Subcutaneous abdominal adipose tissue (tissue), 5 donors: ENCODE measurements at regions not wholly inside any gene's neighbourhood (a gene's known extent, or its start where the extent isn't known, plus 50 kb on each side); places are given as distances from the start of the nearest gene placed in this dataset.

Experiments used
- H3K27ac ChIP-seq: one replicate; pipeline ENCODE4 v1.7.0; 2013; ENCODE audit warnings: low read depth, mild to moderate bottlenecking, inconsistent platforms, low read length, moderate library complexity
- H3K27me3 ChIP-seq, 5 donors: one replicate each; pipeline ENCODE4 v1.7.0; 2013; ENCODE audit warnings: low read length in 5 of 5, inconsistent platforms in 1 of 5; ENCODE audit not compliant: control insufficient read depth in 5 of 5, insufficient read depth in 4 of 5
- H3K36me3 ChIP-seq, 5 donors: one replicate each; pipeline ENCODE4 v1.7.0; 2013; ENCODE audit warnings: low read length in 5 of 5; ENCODE audit not compliant: control insufficient read depth in 5 of 5, insufficient read depth in 5 of 5
- H3K4me1 ChIP-seq, 5 donors: one replicate each; pipeline ENCODE4 v1.7.0; 2013; ENCODE audit warnings: low read length in 5 of 5, mild to moderate bottlenecking in 3 of 5, moderate library complexity in 1 of 5; ENCODE audit not compliant: control insufficient read depth in 5 of 5, insufficient read depth in 5 of 5
- H3K4me3 ChIP-seq, 5 donors: one replicate each; pipeline ENCODE4 v1.7.0; 2013; ENCODE audit warnings: low read length in 5 of 5, low read depth in 1 of 5
- H3K9ac ChIP-seq, 5 donors: one replicate each; pipeline ENCODE4 v1.7.0; 2013; ENCODE audit warnings: low read length in 5 of 5, mild to moderate bottlenecking in 4 of 5, moderate library complexity in 3 of 5
- H3K9me3 ChIP-seq, 5 donors: one replicate each; pipeline ENCODE4 v1.7.0; 2013; ENCODE audit warnings: low read length in 5 of 5; ENCODE audit not compliant: control insufficient read depth in 5 of 5
- donor health status: healthy.
- donor health status: healthy.
- donor health status: healthy.
- donor health status: healthy.
- donor health status: healthy.

DNA sequence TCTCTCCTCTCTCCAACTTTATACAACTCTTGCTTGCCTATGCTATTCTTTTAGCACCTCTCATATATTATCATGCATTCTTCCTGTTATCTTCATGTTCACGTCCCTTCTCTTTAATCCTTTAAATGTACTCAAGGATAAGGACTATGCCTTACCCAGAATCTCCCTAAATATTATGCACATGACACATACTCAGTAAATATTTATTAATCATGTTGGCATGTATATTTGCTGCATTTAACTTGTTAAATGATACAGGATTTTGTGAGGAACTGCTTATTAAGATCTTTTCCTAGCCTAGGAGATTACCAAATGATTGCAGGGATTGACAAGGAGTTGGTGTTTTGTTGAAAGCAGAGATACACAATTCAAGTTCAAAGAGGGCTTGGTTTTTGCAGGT is 109.4 kb downstream of the RGS2 start:
- Histone ChIP-seq H3K9ac (no peak overlapping the region), H3K27ac (no peak overlapping the region), H3K4me1 (no peaks in the 10 kb centered on the region), H3K36me3 (no peaks in the 10 kb centered on the region), H3K9me3 (no peaks in the 10 kb centered on the region), H3K27me3 (no peaks in the 10 kb centered on the region), H3K4me3 (no peak overlapping the region)

DNA sequence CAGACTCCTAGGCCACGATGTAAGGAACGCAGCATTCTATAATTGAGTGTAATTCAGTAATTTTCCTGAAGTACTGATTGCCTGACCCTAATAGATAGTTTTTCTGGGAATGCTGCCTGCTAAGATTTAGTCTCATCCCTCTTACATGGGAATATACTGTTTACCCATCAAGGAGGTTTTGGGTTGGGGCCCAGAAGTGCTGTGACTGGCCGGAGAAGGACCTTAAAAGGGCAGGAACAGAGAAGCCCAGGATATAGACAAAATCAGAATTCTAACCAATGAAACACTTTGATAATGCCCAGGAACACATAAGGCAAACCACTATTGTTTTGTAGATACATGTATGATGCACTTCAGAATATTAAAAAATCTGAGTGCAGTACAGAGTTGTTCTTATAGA is 111.6 kb downstream of the RGS2 start:
- no peaks in the 10 kb centered on the region for H3K9me3 ChIP-seq
- H3K36me3 ChIP-seq = no peaks in the 10 kb centered on the region
- H3K27ac ChIP-seq = no peak overlapping the region
- H3K4me3 ChIP-seq = no peak overlapping the region
- no peaks in the 10 kb centered on the region for H3K27me3 ChIP-seq
- no peaks in the 10 kb centered on the region for H3K4me1 ChIP-seq
- no peak overlapping the region for H3K9ac ChIP-seq

DNA sequence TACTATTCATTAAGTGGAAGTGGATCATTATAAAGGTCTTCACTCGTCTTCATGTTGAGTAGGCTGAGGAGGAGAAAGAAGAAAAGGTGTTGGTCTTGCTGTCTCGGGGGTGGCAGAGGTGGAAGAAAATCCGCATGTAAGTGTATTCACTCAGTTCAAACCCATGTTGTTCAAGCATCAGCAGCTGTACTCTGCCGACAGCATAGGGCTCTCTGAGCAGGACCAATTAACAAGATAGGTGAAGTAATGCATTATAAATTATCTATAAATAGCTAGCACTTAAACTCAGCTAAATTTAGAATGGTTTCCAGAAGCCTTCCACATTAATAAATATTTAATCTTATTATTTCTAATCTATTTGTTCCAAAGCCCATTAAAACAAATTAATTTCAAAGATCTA is 116.8 kb downstream of the RGS2 start:
- no peak overlapping the region for H3K9ac ChIP-seq
- no peaks in the 10 kb centered on the region for H3K27me3 ChIP-seq
- no peaks in the 10 kb centered on the region for H3K9me3 ChIP-seq

DNA sequence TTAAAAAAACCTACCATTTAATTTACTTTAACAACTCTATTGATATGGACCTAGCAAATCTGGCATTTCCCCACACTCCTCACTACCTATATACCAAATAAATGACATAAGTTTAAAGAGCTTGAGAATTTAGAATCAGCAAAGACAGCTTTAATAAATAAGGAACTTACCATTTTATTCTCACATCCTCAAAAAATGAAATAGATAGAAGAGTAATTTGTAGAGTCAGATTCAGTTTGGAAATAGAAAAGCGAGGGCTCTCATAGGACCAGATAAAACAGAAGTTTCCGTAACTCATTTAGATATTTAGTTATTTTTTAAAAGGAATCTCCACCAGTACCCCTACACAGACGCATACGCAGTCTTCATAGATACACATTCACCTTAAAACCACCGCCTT is 117.9 kb downstream of the RGS2 start:
- Histone ChIP-seq H3K9ac (no peak overlapping the region), H3K9me3 (no peaks in the 10 kb centered on the region), H3K4me3 (no peak overlapping the region), H3K4me1 (no peaks in the 10 kb centered on the region), H3K27ac (no peak overlapping the region), H3K36me3 (no peaks in the 10 kb centered on the region), H3K27me3 (no peaks in the 10 kb centered on the region)

More for the DNA sequence above, 116.8 kb downstream of the RGS2 start:
- H3K4me3 ChIP-seq = no peak overlapping the region
- no peak overlapping the region for H3K27ac ChIP-seq
- H3K4me1 ChIP-seq = no peaks in the 10 kb centered on the region
- H3K36me3 ChIP-seq = no peaks in the 10 kb centered on the region

DNA sequence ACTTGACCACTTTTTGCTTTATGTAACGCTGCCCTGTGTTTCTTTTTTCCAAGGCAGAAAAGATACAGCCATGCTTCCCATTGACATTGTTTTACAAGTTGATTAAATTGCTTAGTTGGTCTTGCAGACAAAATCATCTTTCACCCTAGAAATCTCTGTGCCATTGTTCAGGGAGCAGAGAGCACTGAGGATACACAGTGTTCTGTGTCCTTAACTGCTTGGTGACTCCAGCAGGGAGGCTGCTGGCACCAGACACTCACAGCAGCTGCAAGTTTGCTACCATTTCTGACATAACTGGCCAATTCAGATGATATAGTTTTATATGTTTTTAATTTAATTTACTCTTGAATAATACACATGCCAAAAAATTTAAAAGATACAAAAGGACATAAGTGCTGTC is 118.7 kb downstream of the RGS2 start:
- no peaks in the 10 kb centered on the region for H3K27me3 ChIP-seq

DNA sequence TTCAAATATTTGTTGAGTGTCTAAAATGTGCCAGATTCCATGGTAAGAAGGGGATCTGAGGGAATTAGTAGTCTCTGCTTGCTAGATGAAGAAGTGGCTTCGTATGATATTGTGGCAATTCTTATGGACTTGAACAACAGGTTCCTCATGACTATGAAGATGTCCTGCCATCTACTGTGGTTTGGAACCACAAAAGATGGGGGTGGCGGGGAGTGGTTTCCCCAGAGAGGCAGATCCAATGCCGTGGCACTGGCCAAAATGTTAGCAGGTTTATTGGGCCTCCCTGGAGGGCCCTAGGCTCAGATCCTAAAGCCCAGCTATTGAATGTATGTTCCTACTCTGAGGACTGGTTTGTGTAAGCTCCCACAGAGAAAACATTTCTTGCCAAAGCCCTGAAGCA is 120.8 kb downstream of the RGS2 start:
- Histone ChIP-seq H3K4me3 (no peak overlapping the region), H3K27me3 (no peaks in the 10 kb centered on the region), H3K27ac (no peak overlapping the region), H3K4me1 (no peaks in the 10 kb centered on the region), H3K9me3 (no peaks in the 10 kb centered on the region), H3K9ac (no peak overlapping the region), H3K36me3 (no peaks in the 10 kb centered on the region)

More for the DNA sequence above, 118.7 kb downstream of the RGS2 start:
- no peak overlapping the region for H3K27ac ChIP-seq
- H3K4me1 ChIP-seq = no peaks in the 10 kb centered on the region
- no peaks in the 10 kb centered on the region for H3K36me3 ChIP-seq
- H3K4me3 ChIP-seq = no peak overlapping the region
- H3K9ac ChIP-seq = no peak overlapping the region
- no peaks in the 10 kb centered on the region for H3K9me3 ChIP-seq

DNA sequence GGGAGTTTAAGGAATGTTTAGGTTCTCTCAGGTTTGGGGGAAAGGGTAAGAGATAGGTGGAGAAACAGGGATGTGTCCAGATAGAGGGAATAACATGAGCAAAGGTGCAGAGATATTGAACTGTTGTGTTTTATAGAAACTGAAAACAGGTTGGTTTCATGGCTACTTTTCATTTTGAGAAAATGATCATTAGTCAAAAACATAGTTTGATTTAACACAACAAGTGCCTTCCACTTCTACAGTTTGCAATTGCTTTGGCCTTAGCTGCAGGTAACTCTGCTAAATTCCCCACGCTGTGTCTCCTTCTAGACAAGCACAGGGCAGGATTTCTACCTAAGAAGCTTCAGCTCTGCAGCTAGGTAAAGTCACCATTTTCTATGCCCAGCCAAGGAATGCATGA is 124.9 kb downstream of the RGS2 start:
- Histone ChIP-seq H3K9ac (no peak overlapping the region), H3K4me3 (no peak overlapping the region)

DNA sequence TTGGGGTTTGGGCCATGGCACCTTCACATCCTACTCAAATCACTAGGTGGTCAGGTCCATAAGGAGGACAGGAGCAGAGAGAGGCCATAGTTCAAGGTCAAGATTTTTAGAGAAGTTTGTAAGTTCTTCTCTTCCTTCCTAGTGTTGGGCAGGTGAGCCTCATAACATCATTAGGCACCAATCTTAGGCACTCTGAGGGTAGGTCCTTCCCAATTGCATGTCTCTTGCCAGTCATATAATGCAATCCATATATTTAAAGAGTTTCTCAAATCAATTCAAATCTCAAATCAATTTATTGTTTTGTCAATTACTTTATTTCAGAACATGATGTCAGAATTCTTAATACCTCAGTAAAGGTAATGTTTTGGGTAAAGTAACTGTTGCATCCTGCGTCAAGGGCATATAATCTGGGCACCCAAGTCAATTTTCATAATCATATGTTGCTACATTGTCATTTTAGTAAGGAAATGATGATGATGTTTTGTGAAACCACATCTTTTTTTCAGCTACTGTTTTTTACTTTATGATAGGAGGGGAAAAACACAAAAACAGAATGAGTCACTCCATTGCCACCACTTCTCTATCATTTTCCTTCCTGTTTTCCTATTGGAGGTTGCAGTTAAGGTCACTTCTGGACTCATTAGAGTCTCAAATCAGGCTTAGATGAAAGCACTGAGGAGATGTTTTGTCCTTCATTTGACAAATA is 122.7 kb downstream of the UCHL5 start:
- H3K36me3 ChIP-seq = no peaks in the 10 kb centered on the region
- no peak overlapping the region for H3K27ac ChIP-seq
- no peaks in the 10 kb centered on the region for H3K4me1 ChIP-seq
- no peak overlapping the region for H3K4me3 ChIP-seq
- no peaks in the 10 kb centered on the region for H3K9me3 ChIP-seq
- H3K9ac ChIP-seq = no peak overlapping the region
- H3K27me3 ChIP-seq = no peaks in the 10 kb centered on the region

More for the DNA sequence above, 124.9 kb downstream of the RGS2 start:
- Histone ChIP-seq H3K36me3 (no peaks in the 10 kb centered on the region), H3K27ac (no peak overlapping the region), H3K4me1 (no peaks in the 10 kb centered on the region), H3K27me3 (no peaks in the 10 kb centered on the region), H3K9me3 (no peaks in the 10 kb centered on the region)

DNA sequence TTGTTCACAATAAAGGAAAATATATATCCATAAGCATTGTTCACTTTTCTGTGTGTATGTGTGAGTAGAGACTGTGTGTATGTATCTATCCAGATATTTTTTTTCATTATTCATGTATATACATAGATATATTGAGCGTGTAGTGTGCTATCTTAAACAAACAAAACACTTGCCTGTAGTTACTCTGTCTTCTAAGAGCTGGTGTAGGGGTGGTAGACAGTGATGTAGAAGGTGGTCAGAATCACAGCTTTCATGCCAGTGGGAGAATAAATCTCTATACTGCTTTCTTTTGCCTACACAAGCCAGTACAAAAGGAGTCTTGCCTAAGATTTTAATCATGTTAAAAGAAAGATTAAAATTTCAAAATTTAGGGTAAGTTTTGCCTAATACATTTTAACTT is 122.0 kb downstream of the UCHL5 start:
- Histone ChIP-seq H3K4me3 (no peak overlapping the region), H3K36me3 (no peaks in the 10 kb centered on the region), H3K27ac (no peak overlapping the region), H3K27me3 (no peaks in the 10 kb centered on the region), H3K9me3 (no peaks in the 10 kb centered on the region), H3K9ac (no peak overlapping the region), H3K4me1 (no peaks in the 10 kb centered on the region)

DNA sequence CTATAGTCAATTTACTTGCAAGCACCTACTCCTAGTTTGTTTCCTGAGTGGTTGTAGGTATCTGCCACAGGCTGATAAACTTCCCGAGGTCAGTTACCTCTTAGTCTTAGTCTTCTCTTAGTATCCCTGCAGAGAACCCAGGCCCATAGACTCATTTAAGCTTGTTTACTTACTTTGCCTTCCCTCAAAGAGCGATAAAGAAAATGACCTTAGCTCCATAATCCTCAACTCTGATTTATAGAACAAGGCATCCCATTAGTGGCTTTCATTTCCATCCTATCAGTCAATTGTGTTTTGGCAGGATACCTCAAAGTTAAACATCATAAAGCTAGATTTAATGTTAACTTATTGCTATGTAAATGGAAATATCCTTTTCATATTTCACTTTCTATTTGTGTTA is 119.7 kb downstream of the UCHL5 start:
- Histone ChIP-seq H3K4me1 (no peaks in the 10 kb centered on the region), H3K36me3 (no peaks in the 10 kb centered on the region), H3K4me3 (no peak overlapping the region), H3K9me3 (no peaks in the 10 kb centered on the region), H3K27ac (no peak overlapping the region), H3K9ac (no peak overlapping the region), H3K27me3 (no peaks in the 10 kb centered on the region)

DNA sequence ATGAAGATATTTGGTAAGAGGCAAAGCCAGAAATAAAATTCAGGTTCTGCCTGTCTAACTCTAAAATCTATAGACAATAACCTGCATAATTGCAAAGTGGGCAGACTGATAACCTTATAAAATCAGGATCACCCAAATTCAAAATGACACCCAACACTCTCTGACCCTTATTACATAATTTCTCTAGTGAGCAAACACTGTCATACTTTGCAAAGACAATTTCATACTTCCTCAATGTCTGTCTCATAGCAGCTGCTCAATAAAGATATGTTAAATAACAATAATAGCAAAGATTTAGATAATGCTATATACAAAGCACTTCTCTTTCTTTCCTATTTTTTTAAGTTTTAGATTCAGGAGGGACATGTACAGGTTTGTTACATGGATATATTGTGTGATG is 118.5 kb downstream of the UCHL5 start:
- no peaks in the 10 kb centered on the region for H3K4me1 ChIP-seq
- H3K27ac ChIP-seq = no peak overlapping the region
- no peaks in the 10 kb centered on the region for H3K27me3 ChIP-seq
- H3K36me3 ChIP-seq = no peaks in the 10 kb centered on the region
- no peak overlapping the region for H3K4me3 ChIP-seq
- no peak overlapping the region for H3K9ac ChIP-seq
- H3K9me3 ChIP-seq = no peaks in the 10 kb centered on the region
